ENCODE measurements at regions not wholly inside any gene's neighbourhood (a gene's known extent, or its start where the extent isn't known, plus 50 kb on each side); places are given as distances from the start of the nearest gene placed in this dataset.

GRCh38 chr5:173778152-173778782 is 109.9 kb upstream of the CPEB4 start (continued):
- peak in 1 of 3 experiments; percentile 50; a peak in 2 of 6 replicates for TF ChIP-seq ZBTB11 (CRISPR knock-in tag; IDR thresholded peaks at IDR 0.05)
- no peak for TF ChIP-seq TOE1 (IDR thresholded peaks at IDR 0.05; ENCODE audit: borderline replicate concordance)
- TF ChIP-seq TOE1 (CRISPR knock-in tag; IDR thresholded peaks at IDR 0.05; ENCODE audit: borderline replicate concordance, low read depth) = no peak
- TF ChIP-seq ZNF830 (CRISPR knock-in tag; IDR thresholded peaks at IDR 0.05) = no peak
- TF ChIP-seq GABPA (tag; conservative IDR thresholded peaks at IDR 0.05; ENCODE audit: low read depth) = peak; percentile 68
- TF ChIP-seq ZNF121 (CRISPR knock-in tag; conservative IDR thresholded peaks at IDR 0.05) = no peak
- no peak for TF ChIP-seq SRSF1 (IDR thresholded peaks at IDR 0.05; ENCODE audit: low read depth, low read length)
- TF ChIP-seq E2F4 (CRISPR knock-in tag; IDR thresholded peaks at IDR 0.05; ENCODE audit: low read depth) = no peak
- no peak for TF ChIP-seq ZBTB5 (IDR thresholded peaks at IDR 0.05)
- TF ChIP-seq CEBPG (CRISPR knock-in tag; IDR thresholded peaks at IDR 0.05) = no peak; the same call in 1 of the 2 replicates
- peak; percentile 66; a peak in 3 of 4 replicates for TF ChIP-seq CEBPG (tag; conservative IDR thresholded peaks at IDR 0.05 in 1 of 2, IDR thresholded peaks at IDR 0.05 in 1 of 2)
- peak; percentile 72 for TF ChIP-seq ZNF239 (CRISPR knock-in tag; IDR thresholded peaks at IDR 0.05)
- no peak for TF ChIP-seq NR2C2 (CRISPR knock-in tag; IDR thresholded peaks at IDR 0.05)
- peak; percentile 84 for TF ChIP-seq NR2C2 (tag; IDR thresholded peaks at IDR 0.05)
- no peak for TF ChIP-seq ZFPM2 (CRISPR knock-in tag; IDR thresholded peaks at IDR 0.05)
- no peak for TF ChIP-seq HLTF (IDR thresholded peaks at IDR 0.05)
- TF ChIP-seq ZNF197 (CRISPR knock-in tag; IDR thresholded peaks at IDR 0.05; ENCODE audit: low read depth) = peak; percentile 47; the same call in 1 of the 2 replicates
- TF ChIP-seq ZNF398 (CRISPR knock-in tag; IDR thresholded peaks at IDR 0.05) = no peak
- TF ChIP-seq GATAD2B (IDR thresholded peaks at IDR 0.05; ENCODE audit: borderline replicate concordance) = no peak
- TF ChIP-seq ZNF79 (CRISPR knock-in tag; IDR thresholded peaks at IDR 0.05; ENCODE audit: low read depth) = peak; percentile 58; the same call in 1 of the 2 replicates

All from K562 (cell line).